Progenitor cell of endocrine pancreas (in vitro differentiated cells): ENCODE measurements at regions not wholly inside any gene's neighbourhood (a gene's known extent, or its start where the extent isn't known, plus 50 kb on each side); places are given as distances from the start of the nearest gene placed in this dataset.

Source experiments
- DNase-seq: peaks from one replicate; pipeline ENCODE4 v3.0.0; 2021; ENCODE audit warnings: low spot score; ENCODE audit not compliant: unreplicated experiment
- H3K27ac Mint-ChIP-seq: 2 replicates; pipeline ENCODE4 v1.8.0; 2021; ENCODE audit warnings: mild to moderate bottlenecking, moderate library complexity, mixed read lengths
- H3K27me3 Mint-ChIP-seq: 2 replicates; pipeline ENCODE4 v1.8.0; 2021; ENCODE audit warnings: mixed read lengths
- H3K36me3 Mint-ChIP-seq: 2 replicates; pipeline ENCODE4 v1.8.0; 2022; ENCODE audit warnings: mixed read lengths; ENCODE audit not compliant: insufficient read depth
- H3K4me1 Mint-ChIP-seq: 2 replicates; pipeline ENCODE4 v1.8.0; 2021; ENCODE audit warnings: low read depth, mixed read lengths
- H3K4me3 Mint-ChIP-seq: 2 replicates; pipeline ENCODE4 v1.8.0; 2021; ENCODE audit warnings: low read depth, mild to moderate bottlenecking, moderate library complexity, mixed read lengths
- H3K9me3 Mint-ChIP-seq: 2 replicates; pipeline ENCODE4 v1.8.0; 2021; ENCODE audit warnings: low read depth, mixed read lengths
- CTCF ChIP-seq: fragments of 200-600 bp; sonication (generic); IDR thresholded peaks from one replicate; pipeline ENCODE4 v1.5.0; 2021; ENCODE audit warnings: antibody characterized with exemption, mild to moderate bottlenecking; ENCODE audit not compliant: unreplicated experiment

GRCh38 chr16:50946098-50946497 lies 204.2 kb downstream of the CYLD start:
- TF ChIP-seq CTCF, result no peak
- Mint-ChIP-seq H3K9me3 (no peaks in the 10 kb centered on the region), H3K4me1 (no peaks in the 10 kb centered on the region), H3K36me3 (no peaks in the 10 kb centered on the region), H3K27ac (no peak overlapping the region), H3K27me3 (peaks cover 6% of the 10 kb centered on the region), H3K4me3 (no peak overlapping the region)
- no peak for DNase-seq

- Mint-ChIP-seq H3K27ac (no peak overlapping the region), H3K27me3 (peaks cover 9% of the 10 kb centered on the region), H3K4me3 (no peak overlapping the region), H3K4me1 (no peaks in the 10 kb centered on the region), H3K9me3 (no peaks in the 10 kb centered on the region), H3K36me3 (no peaks in the 10 kb centered on the region)
- no peak for DNase-seq
- no peak for TF ChIP-seq CTCF
Measured at GRCh38 chr16:50945171-50945570, 203.3 kb downstream of the CYLD start.

- no peak for TF ChIP-seq CTCF
- Mint-ChIP-seq H3K27ac (no peak overlapping the region), H3K4me1 (peaks cover under 1% of the 10 kb centered on the region), H3K9me3 (no peaks in the 10 kb centered on the region), H3K36me3 (no peaks in the 10 kb centered on the region), H3K4me3 (no peak overlapping the region), H3K27me3 (peaks cover 10% of the 10 kb centered on the region)
- DNase-seq, result no peak
Measured at GRCh38 chr16:50944436-50944835, 202.6 kb downstream of the CYLD start.

GRCh38 chr16:50944033-50944432 lies 202.1 kb downstream of the CYLD start:
- H3K4me1 Mint-ChIP-seq, result peaks cover 4% of the 10 kb centered on the region
- no peak overlapping the region for H3K4me3 Mint-ChIP-seq
- no peak for TF ChIP-seq CTCF
- no peak overlapping the region for H3K27ac Mint-ChIP-seq
- no peaks in the 10 kb centered on the region for H3K9me3 Mint-ChIP-seq
- peaks cover 12% of the 10 kb centered on the region for H3K27me3 Mint-ChIP-seq
- no peak for DNase-seq
- H3K36me3 Mint-ChIP-seq, result no peaks in the 10 kb centered on the region

- H3K9me3 Mint-ChIP-seq, result no peaks in the 10 kb centered on the region
- no peak for DNase-seq
- H3K4me3 Mint-ChIP-seq, result no peak overlapping the region
- H3K27ac Mint-ChIP-seq, result no peak overlapping the region
- H3K36me3 Mint-ChIP-seq, result no peaks in the 10 kb centered on the region
- TF ChIP-seq CTCF, result no peak
- peaks cover 5% of the 10 kb centered on the region for H3K4me1 Mint-ChIP-seq
- peaks cover 12% of the 10 kb centered on the region for H3K27me3 Mint-ChIP-seq
Measured at GRCh38 chr16:50942143-50942542, 200.3 kb downstream of the CYLD start.

- DNase-seq, result no peak
- H3K36me3 Mint-ChIP-seq, result no peaks in the 10 kb centered on the region
- H3K4me3 Mint-ChIP-seq, result no peak overlapping the region
- H3K9me3 Mint-ChIP-seq, result no peaks in the 10 kb centered on the region
- TF ChIP-seq CTCF, result no peak
- H3K27ac Mint-ChIP-seq, result no peak overlapping the region
- H3K4me1 Mint-ChIP-seq, result peaks cover 5% of the 10 kb centered on the region
- H3K27me3 Mint-ChIP-seq, result peaks cover 12% of the 10 kb centered on the region
Measured at GRCh38 chr16:50941681-50942080, 199.8 kb downstream of the CYLD start.
